Mucosa of stomach (tissue), 1 donor: ENCODE measurements at regions not wholly inside any gene's neighbourhood (a gene's known extent, or its start where the extent isn't known, plus 50 kb on each side); places are given as distances from the start of the nearest gene placed in this dataset.

Experiments
- H3K27me3 ChIP-seq: one replicate; pipeline ENCODE4 v1.7.0; 2013; ENCODE audit warnings: mild to moderate bottlenecking, low read length; ENCODE audit not compliant: control insufficient read depth, insufficient read depth
- H3K36me3 ChIP-seq: one replicate; pipeline ENCODE4 v1.7.0; 2013; ENCODE audit warnings: low read length; ENCODE audit not compliant: control insufficient read depth, insufficient read depth
- H3K4me1 ChIP-seq: one replicate; pipeline ENCODE4 v1.7.0; 2013; ENCODE audit warnings: mild to moderate bottlenecking, low read length; ENCODE audit not compliant: control insufficient read depth, insufficient read depth
- H3K4me3 ChIP-seq: one replicate; pipeline ENCODE4 v1.7.0; 2013; ENCODE audit warnings: low read length
- H3K9ac ChIP-seq: one replicate; pipeline ENCODE4 v1.7.0; 2013; ENCODE audit warnings: mild to moderate bottlenecking, low read length, moderate library complexity
- H3K9me3 ChIP-seq: one replicate; pipeline ENCODE4 v1.7.0; 2013; ENCODE audit warnings: mild to moderate bottlenecking, low read length, moderate library complexity; ENCODE audit not compliant: control insufficient read depth
- donor health status: Pancreatic carcinoma.

DNA sequence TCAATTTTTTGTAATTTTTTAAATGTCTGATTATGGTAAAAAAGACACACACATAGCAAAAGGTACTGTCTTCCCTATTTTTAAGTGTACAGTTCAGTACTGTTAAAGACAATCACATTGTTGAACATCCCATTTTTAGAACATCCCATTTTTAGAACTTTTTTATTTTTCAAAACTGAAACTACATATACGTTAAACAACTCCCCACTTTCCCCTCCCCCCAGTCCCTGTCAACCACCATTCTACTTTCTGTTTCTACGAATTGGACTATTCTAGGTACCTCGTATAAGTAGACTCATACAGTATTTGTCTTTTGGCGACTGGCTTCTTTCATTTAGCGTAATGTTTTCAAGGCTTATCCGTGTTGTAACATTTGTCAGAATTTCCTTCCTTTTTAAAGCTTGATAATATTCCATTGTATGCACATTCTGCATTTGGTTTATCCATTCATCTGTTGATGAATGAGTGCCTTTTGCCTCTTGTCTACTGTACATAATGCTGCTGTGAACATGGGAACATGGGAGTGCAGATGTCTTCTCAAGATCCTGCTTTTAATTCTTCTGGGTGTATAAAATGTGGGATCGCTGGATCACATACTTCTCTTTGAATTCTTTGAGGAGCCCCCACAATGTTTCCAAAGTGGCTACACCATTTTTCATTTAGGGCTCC lies 154.0 kb downstream of the PIK3R1 start:
- no peaks in the 10 kb centered on the region for H3K27me3 ChIP-seq
- H3K4me3 ChIP-seq, result no peak overlapping the region
- H3K9ac ChIP-seq, result no peak overlapping the region
- no peaks in the 10 kb centered on the region for H3K9me3 ChIP-seq
- no peaks in the 10 kb centered on the region for H3K36me3 ChIP-seq
- no peaks in the 10 kb centered on the region for H3K4me1 ChIP-seq

DNA sequence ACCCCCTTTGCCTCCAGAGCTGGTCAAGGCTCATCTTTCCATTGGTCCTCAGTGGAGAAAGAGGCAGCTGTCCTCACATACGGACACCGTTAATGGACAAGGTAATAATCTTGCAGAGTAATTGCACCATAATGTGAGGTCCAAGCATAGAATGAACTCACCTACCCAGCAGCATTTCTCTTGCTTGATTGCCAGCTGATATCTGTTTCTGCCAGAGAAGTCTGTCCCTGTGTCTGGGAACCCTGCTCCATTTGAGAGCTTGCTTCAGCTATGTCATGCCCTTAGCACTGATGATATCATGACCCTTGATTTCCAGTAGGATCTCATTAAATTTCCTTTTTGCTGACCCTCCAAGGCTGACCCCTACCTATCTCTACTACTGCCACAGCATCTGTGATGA lies 154.6 kb downstream of the PIK3R1 start:
- Histone ChIP-seq H3K4me3 (no peak overlapping the region), H3K4me1 (no peaks in the 10 kb centered on the region), H3K9me3 (no peaks in the 10 kb centered on the region), H3K27me3 (no peaks in the 10 kb centered on the region), H3K36me3 (no peaks in the 10 kb centered on the region), H3K9ac (no peak overlapping the region)

DNA sequence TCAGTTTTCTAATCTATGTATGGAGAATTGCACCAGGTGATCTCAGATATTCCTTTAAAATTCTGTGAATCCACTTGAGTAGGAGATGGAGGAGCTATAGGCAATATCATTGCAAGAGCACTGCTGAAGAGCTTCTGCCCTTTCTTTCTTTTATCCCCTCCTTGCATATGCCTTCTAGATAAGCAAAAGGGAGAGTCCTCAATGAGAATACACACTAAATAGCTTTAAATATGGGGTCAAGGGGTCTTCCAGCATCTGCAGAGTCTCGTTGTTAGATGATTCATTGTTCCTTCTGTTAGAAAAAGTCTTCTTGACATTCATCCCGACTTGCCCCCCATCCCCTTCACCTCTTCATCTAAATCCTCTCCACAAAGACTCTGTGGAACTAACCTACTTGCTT lies 156.1 kb downstream of the PIK3R1 start:
- no peak overlapping the region for H3K4me3 ChIP-seq
- no peak overlapping the region for H3K9ac ChIP-seq
- H3K27me3 ChIP-seq, result no peaks in the 10 kb centered on the region
- no peaks in the 10 kb centered on the region for H3K36me3 ChIP-seq
- no peaks in the 10 kb centered on the region for H3K9me3 ChIP-seq
- peaks cover 5% of the 10 kb centered on the region for H3K4me1 ChIP-seq

GRCh38 chr5:68372161-68372560 lies 156.6 kb downstream of the PIK3R1 start:
- Histone ChIP-seq H3K9me3 (no peaks in the 10 kb centered on the region), H3K36me3 (no peaks in the 10 kb centered on the region), H3K4me1 (peaks cover 10% of the 10 kb centered on the region), H3K4me3 (no peak overlapping the region), H3K27me3 (no peaks in the 10 kb centered on the region), H3K9ac (no peak overlapping the region)

DNA sequence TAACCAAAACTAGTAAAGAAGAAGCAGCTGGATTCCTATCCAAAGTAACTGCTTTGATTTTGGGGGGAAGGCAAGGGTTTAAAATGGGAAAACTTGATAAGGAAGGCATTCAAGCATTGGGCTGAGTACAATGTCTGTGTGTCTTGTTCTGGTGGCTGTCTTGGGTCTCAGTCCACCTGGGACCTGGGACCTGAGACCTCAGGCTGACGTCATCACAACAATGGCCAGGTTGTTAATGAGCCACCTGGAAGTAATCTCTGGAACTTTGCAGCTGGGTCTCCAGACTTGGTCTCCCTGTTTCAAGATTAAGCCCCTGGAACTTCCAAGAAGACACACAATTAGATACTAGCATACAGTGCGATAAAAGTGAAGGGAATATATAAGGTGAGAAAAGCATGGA lies 157.5 kb downstream of the PIK3R1 start:
- no peaks in the 10 kb centered on the region for H3K9me3 ChIP-seq
- no peak overlapping the region for H3K4me3 ChIP-seq
- H3K4me1 ChIP-seq, result peaks cover 10% of the 10 kb centered on the region
- no peaks in the 10 kb centered on the region for H3K27me3 ChIP-seq
- H3K9ac ChIP-seq, result no peak overlapping the region
- H3K36me3 ChIP-seq, result no peaks in the 10 kb centered on the region

DNA sequence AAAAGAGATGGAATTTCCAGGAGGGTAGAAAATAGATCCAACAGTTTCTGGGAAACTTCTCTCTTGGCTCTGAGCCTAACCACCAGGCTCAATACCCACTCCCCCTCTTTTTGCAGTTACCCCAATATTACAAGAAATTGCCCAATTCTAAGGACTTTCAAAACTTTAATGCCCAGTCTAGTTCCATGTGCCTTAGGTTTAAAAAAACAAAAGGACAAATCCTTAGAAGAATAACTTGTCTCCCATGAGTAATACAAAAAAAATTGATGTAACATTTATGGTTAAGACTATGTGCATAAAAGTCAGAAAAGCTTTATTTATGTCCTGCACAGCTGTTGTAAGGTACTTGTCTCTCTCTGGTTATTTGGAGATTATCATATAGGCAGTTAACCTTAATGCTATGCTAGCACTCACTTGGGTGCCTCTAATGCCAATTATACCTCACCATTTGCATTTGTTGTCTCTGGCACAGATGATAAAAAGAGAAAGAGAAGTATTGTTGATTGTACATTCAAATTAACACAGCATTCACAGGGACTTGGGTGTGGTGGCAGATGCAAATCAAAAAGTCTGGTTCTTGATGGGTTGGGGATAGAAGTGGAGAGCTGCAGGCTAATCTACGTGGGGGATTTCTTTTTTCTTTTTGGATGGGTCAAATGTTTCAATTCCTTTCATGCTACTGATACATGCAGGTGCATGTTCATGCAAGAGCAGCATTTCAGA lies 159.4 kb downstream of the PIK3R1 start:
- H3K9ac ChIP-seq, result no peak overlapping the region
- no peaks in the 10 kb centered on the region for H3K27me3 ChIP-seq
- H3K4me1 ChIP-seq, result peaks cover 16% of the 10 kb centered on the region
- no peak overlapping the region for H3K4me3 ChIP-seq
- H3K9me3 ChIP-seq, result no peaks in the 10 kb centered on the region
- H3K36me3 ChIP-seq, result no peaks in the 10 kb centered on the region

GRCh38 chr5:68375540-68375939 lies 160.0 kb downstream of the PIK3R1 start:
- peaks cover 19% of the 10 kb centered on the region for H3K4me1 ChIP-seq

GRCh38 chr5:68376935-68377334 lies 161.4 kb downstream of the PIK3R1 start:
- Histone ChIP-seq H3K4me3 (no peak overlapping the region), H3K9ac (no peak overlapping the region), H3K9me3 (no peaks in the 10 kb centered on the region), H3K36me3 (no peaks in the 10 kb centered on the region), H3K27me3 (no peaks in the 10 kb centered on the region), H3K4me1 (peaks cover 19% of the 10 kb centered on the region)

More at GRCh38 chr5:68375540-68375939, 160.0 kb downstream of the PIK3R1 start:
- H3K27me3 ChIP-seq, result no peaks in the 10 kb centered on the region
- no peaks in the 10 kb centered on the region for H3K36me3 ChIP-seq
- no peak overlapping the region for H3K9ac ChIP-seq
- H3K9me3 ChIP-seq, result no peaks in the 10 kb centered on the region
- H3K4me3 ChIP-seq, result no peak overlapping the region

DNA sequence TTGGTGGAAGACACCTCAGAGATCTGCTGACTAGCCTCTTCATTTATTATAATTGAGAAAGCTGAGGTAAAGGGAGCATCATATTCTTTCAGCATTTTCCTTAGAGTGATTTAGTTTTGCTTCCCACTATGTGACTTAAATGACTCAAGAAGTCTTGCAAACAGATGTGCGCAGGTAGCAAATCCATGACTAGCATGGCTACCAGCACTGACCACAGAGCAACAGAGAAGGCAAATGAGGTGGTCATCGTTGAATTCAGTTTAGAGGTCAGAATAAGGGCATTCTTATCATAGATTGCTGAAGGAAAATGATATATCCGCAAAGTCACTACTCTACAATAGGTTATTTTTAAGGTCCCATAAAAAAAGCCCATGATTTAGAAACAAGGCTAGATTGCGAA lies 162.2 kb downstream of the PIK3R1 start:
- no peak overlapping the region for H3K4me3 ChIP-seq
- H3K27me3 ChIP-seq, result no peaks in the 10 kb centered on the region
- no peaks in the 10 kb centered on the region for H3K36me3 ChIP-seq
- H3K4me1 ChIP-seq, result peaks cover 19% of the 10 kb centered on the region
- H3K9ac ChIP-seq, result no peak overlapping the region
- no peaks in the 10 kb centered on the region for H3K9me3 ChIP-seq

GRCh38 chr5:68378204-68378820 lies 162.8 kb downstream of the PIK3R1 start:
- H3K4me1 ChIP-seq, result peaks cover 19% of the 10 kb centered on the region
- no peak overlapping the region for H3K9ac ChIP-seq
- H3K27me3 ChIP-seq, result no peaks in the 10 kb centered on the region
- H3K36me3 ChIP-seq, result no peaks in the 10 kb centered on the region
- no peak overlapping the region for H3K4me3 ChIP-seq
- H3K9me3 ChIP-seq, result no peaks in the 10 kb centered on the region

DNA sequence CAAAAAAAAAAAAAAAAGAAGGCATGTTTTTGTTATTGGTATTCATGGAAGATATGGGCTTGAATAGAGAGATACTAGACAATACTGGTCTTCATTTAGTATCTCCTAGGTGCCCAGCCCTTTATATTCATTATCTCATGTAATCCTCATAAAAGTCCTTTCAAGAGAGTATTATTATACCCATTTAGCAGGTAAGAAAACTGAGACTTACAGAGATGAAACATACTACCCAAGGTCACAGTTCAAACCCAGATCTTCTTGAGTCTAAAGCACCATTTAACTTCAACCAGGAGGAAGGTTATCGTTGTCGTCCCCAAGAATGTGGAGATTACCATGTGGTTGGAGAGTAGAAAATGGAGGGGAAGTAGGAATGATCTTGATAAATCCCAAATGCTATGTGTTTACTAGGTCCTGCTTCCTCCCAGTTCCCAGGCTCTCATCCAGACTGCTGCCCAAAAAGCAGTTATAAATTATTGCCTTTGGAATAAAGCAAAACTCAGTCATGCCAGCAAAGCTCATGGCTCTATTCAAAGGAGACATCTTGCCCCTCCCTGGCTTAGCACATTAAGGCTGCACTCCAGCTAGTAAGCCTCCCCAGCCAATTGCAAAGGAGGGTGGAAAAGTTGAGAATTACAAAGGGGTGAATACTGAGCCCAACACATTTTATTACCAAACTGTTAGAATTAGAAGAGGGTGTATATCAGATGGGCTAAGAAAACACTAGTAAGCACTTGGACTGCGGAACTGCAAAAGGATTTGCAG lies 163.9 kb downstream of the PIK3R1 start:
- H3K4me1 ChIP-seq, result peaks cover 28% of the 10 kb centered on the region
- no peak overlapping the region for H3K9ac ChIP-seq
- no peaks in the 10 kb centered on the region for H3K36me3 ChIP-seq
- no peaks in the 10 kb centered on the region for H3K9me3 ChIP-seq
- no peaks in the 10 kb centered on the region for H3K27me3 ChIP-seq
- no peak overlapping the region for H3K4me3 ChIP-seq

- H3K9me3 ChIP-seq, result no peaks in the 10 kb centered on the region
- H3K4me3 ChIP-seq, result no peak overlapping the region
- no peaks in the 10 kb centered on the region for H3K27me3 ChIP-seq
- no peaks in the 10 kb centered on the region for H3K36me3 ChIP-seq
- peaks cover 28% of the 10 kb centered on the region for H3K4me1 ChIP-seq
- H3K9ac ChIP-seq, result no peak overlapping the region
These were observed 164.5 kb downstream of the PIK3R1 start for GRCh38 chr5:68380078-68380477.
